ENCODE measurements at regions not wholly inside any gene's neighbourhood (a gene's known extent, or its start where the extent isn't known, plus 50 kb on each side); places are given as distances from the start of the nearest gene placed in this dataset.

DNA sequence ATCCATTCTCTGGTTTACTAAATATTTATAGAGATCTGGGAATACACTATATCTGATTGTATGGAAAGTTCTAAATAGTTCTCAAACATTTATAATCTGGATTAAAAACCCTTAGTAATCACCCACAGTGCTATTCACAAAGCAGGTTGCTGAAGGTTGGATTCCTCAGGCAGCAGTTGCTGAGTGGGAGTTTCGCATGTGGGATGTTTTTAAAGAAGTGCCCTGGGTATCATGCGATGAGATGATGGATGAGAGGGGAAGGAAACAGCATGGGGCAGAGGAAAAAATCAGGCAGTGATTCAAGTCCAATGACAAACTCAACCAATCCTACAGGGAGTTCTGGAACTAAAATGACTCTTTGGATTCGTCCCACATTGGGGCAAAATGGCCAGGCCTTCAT is 85.3 kb upstream of the GALNT2 start:
- Histone ChIP-seq H3K27me3 (ENCODE audit: insufficient read depth in 3 of 3, low read length in 2 of 3) (peaks cover 0 to 3% (median 0%) of the 10 kb centered on the region in 3 donors), H3K36me3 (ENCODE audit: insufficient read depth in 1 of 2, low read depth in 1 of 2) (no peaks in the 10 kb centered on the region), H3K4me1 (no peaks in the 10 kb centered on the region), H3K4me3 (no peak overlapping the region), H3K9me3 (no peaks in the 10 kb centered on the region), H3K27ac (no peak overlapping the region)
- 91 to 95% (median 92%) methylated on average over 3 of the region's 3 CpGs for WGBS, 3 donors
- intact Hi-C loops (cut with DNase I), result loop anchor here in 1 of 2 donors (10.0 kb wide), 1 partner anchor 323 kb away; no protein-coding TSS in a partner anchor
- ATAC-seq (no peak), DNase-seq (no peak)
- TF ChIP-seq, protein P1, sequence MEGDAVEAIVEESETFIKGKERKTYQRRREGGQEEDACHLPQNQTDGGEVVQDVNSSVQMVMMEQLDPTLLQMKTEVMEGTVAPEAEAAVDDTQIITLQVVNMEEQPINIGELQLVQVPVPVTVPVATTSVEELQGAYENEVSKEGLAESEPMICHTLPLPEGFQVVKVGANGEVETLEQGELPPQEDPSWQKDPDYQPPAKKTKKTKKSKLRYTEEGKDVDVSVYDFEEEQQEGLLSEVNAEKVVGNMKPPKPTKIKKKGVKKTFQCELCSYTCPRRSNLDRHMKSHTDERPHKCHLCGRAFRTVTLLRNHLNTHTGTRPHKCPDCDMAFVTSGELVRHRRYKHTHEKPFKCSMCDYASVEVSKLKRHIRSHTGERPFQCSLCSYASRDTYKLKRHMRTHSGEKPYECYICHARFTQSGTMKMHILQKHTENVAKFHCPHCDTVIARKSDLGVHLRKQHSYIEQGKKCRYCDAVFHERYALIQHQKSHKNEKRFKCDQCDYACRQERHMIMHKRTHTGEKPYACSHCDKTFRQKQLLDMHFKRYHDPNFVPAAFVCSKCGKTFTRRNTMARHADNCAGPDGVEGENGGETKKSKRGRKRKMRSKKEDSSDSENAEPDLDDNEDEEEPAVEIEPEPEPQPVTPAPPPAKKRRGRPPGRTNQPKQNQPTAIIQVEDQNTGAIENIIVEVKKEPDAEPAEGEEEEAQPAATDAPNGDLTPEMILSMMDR (IDR thresholded peaks at IDR 0.05), result no peak

DNA sequence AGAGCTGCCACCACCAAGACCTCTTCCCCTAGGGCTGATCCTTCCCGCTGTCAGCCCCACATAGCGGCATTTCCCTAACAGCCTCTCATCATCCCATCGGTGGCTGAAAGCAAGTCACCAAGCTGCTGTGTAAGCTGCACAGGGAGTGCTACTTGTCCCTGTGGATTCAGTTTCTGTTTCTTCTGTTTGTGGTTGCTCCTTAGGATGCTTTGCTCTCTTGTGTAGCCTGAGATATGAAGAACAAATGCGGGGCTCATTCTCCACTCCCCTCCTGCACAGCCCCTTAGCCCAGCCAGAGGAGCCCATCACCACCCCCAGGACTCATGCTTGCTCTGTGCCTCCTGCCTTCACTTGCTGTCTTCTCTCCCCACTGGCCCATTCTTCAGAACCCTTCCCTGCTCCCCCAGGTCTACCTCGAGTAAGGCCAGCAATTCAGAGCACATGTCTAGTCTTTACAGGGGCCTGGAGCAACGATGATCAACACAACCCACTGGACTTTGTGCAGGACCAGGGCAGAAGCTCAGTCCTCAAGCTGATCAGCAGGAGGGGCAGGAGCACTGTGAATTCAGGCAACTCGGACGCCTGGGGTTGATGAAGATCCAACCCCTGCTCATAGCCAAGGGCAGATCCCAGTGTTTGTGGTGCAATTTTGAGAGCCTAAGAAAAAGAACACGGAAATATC is 82.6 kb upstream of the GALNT2 start:
- WGBS, 3 donors, result 84 to 90% (median 90%) methylated on average over 9 of the region's 9 CpGs
- intact Hi-C loops (cut with DNase I), result loop anchor here in 1 of 2 donors (10.0 kb wide), 1 partner anchor 320 kb away; no protein-coding TSS in a partner anchor

DNA sequence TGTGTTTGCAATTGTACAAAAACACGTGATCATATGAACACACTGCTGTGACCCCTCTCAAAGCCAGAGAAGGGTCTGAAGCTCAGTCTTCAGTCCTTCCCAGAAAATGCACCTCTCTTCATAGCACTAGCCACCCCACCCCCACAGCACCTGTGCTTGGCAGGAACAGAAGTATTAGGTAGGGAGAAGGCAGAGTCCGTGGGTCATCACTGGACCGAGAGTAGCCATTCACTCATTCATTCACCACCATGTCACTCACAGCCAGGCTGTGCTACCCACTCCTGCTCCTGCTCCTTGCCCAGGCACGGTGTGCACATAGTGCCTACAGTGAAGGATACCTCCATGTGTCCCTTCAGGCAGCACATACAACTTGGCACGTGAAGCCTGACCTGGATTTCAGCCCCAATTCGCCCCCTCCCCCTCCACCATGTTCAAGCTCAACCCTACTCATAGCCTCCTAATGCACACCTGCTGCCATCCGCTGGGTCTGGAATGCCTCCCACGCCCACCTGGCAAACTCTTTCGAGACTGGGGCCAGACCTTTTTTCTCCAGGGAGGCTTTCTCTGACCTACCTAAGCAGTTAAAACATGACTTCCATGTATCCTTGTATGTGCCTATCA is 81.9 kb upstream of the GALNT2 start:
- H3K4me1 ChIP-seq, result peaks cover 8% of the 10 kb centered on the region
- intact Hi-C loops (cut with DNase I), result loop anchor here in 1 of 2 donors (10.0 kb wide), 1 partner anchor 320 kb away; no protein-coding TSS in a partner anchor
- H3K27ac ChIP-seq, result no peak overlapping the region
- no peaks in the 10 kb centered on the region for H3K27me3 ChIP-seq (ENCODE audit: insufficient read depth in 3 of 3, low read length in 2 of 3)
- no peaks in the 10 kb centered on the region for H3K36me3 ChIP-seq (ENCODE audit: insufficient read depth in 1 of 2, low read depth in 1 of 2)
- no peaks in the 10 kb centered on the region for H3K9me3 ChIP-seq
- no peak for ATAC-seq
- 68 to 87% (median 78%) methylated on average over 9 of the region's 9 CpGs for WGBS, 3 donors
- no peak overlapping the region for H3K4me3 ChIP-seq
- DNase-seq, result no peak
- TF ChIP-seq, protein P1 (IDR thresholded peaks at IDR 0.05), result no peak

More for the DNA sequence above, 82.6 kb upstream of the GALNT2 start:
- H3K4me3 ChIP-seq, result no peak overlapping the region
- H3K27ac ChIP-seq, result no peak overlapping the region
- DNase-seq (peak in 1 of 2 donors; percentile 56), ATAC-seq (no peak)
- H3K4me1 ChIP-seq, result peaks cover 8% of the 10 kb centered on the region
- H3K36me3 ChIP-seq (ENCODE audit: insufficient read depth in 1 of 2, low read depth in 1 of 2), result no peaks in the 10 kb centered on the region
- TF ChIP-seq, protein P1 (IDR thresholded peaks at IDR 0.05), result no peak
- H3K27me3 ChIP-seq (ENCODE audit: insufficient read depth in 3 of 3, low read length in 2 of 3), result no peaks in the 10 kb centered on the region
- no peaks in the 10 kb centered on the region for H3K9me3 ChIP-seq

DNA sequence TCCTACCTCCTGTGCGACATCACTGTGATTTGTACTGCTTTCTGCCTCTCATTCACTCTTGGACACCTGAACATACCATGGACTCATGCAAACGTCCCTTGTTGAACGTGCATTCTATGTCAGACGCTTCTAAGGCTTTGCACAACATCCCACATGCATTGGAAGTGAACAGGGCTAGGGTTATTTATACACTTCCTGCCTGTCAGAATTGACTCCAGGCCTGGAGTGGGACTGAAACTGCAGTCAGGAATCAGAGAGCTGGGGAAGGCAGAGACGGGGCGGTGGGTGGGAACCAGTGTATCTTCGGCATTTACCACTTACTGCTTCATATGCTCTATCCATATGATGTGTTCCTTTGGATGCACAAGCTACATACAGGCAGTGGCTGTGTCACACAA is 81.4 kb upstream of the GALNT2 start:
- H3K36me3 ChIP-seq (ENCODE audit: insufficient read depth in 1 of 2, low read depth in 1 of 2), result no peaks in the 10 kb centered on the region
- H3K4me1 ChIP-seq, result peaks cover 9% of the 10 kb centered on the region
- ATAC-seq, result no peak
- 67 to 72% (median 70%) methylated on average over 7 of the region's 7 CpGs for WGBS, 3 donors
- TF ChIP-seq, protein P1 (IDR thresholded peaks at IDR 0.05), result no peak
- H3K27me3 ChIP-seq (ENCODE audit: insufficient read depth in 3 of 3, low read length in 2 of 3), result no peaks in the 10 kb centered on the region
- H3K27ac ChIP-seq, result no peak overlapping the region
- no peak for DNase-seq
- H3K4me3 ChIP-seq, result no peak overlapping the region
- intact Hi-C loops (cut with DNase I), result loop anchor here in 1 of 2 donors (10.0 kb wide), 1 partner anchor 319 kb away; no protein-coding TSS in a partner anchor
- H3K9me3 ChIP-seq, result no peaks in the 10 kb centered on the region
